Ishikawa (cell line): ENCODE measurements at regions not wholly inside any gene's neighbourhood (a gene's known extent, or its start where the extent isn't known, plus 50 kb on each side); places are given as distances from the start of the nearest gene placed in this dataset.

ENCODE experiments used
- CEBPB ChIP-seq: IDR thresholded peaks from 2 replicates; pipeline ENCODE4 v1.6.1; 2012
- EP300 ChIP-seq: IDR thresholded peaks from 2 replicates; pipeline ENCODE4 v1.6.1; 2012; ENCODE audit warnings: borderline replicate concordance
- FOXM1 ChIP-seq: IDR thresholded peaks from 2 replicates; pipeline ENCODE4 v1.6.1; 2012; ENCODE audit warnings: low read depth, borderline replicate concordance
- NFIC ChIP-seq: IDR thresholded peaks from 2 replicates; pipeline ENCODE4 v1.6.1; 2012
- RAD21 ChIP-seq: IDR thresholded peaks from 2 replicates; pipeline ENCODE4 v1.6.1; 2012; ENCODE audit warnings: low read depth
- REST ChIP-seq: IDR thresholded peaks from 2 replicates; pipeline ENCODE4 v1.6.1; 2012; ENCODE audit warnings: low read depth, mild to moderate bottlenecking
- TAF1 ChIP-seq: IDR thresholded peaks from 2 replicates; pipeline ENCODE4 v1.6.1; 2012; ENCODE audit warnings: low read depth, mild to moderate bottlenecking
- TCF12 ChIP-seq: IDR thresholded peaks from 2 replicates; pipeline ENCODE4 v1.6.1; 2012; ENCODE audit warnings: low read depth
- TEAD4 ChIP-seq: IDR thresholded peaks from 2 replicates; pipeline ENCODE4 v1.6.1; 2012
- USF1 ChIP-seq: IDR thresholded peaks from 2 replicates; pipeline ENCODE4 v1.6.1; 2012
- YY1 ChIP-seq: IDR thresholded peaks from 2 replicates; pipeline ENCODE4 v1.6.1; 2012; ENCODE audit warnings: low read depth
- TF ChIP-seq, protein P1 (sequence below): IDR thresholded peaks from 2 replicates; pipeline ENCODE4 v1.6.1; 2012

GRCh38 chr2:133822517-133823225 is 254.4 kb upstream of the NCKAP5 start:
- TF ChIP-seq NFIC (no peak), YY1 (no peak), EP300 (no peak), TEAD4 (no peak), USF1 (no peak), TAF1 (no peak), REST (no peak), RAD21 (no peak), FOXM1 (no peak), CEBPB (no peak), TCF12 (no peak)
- TF ChIP-seq, protein P1, sequence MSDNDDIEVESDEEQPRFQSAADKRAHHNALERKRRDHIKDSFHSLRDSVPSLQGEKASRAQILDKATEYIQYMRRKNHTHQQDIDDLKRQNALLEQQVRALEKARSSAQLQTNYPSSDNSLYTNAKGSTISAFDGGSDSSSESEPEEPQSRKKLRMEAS = no peak
